Heart left ventricle (tissue), 16 donors: ENCODE measurements at regions not wholly inside any gene's neighbourhood (a gene's known extent, or its start where the extent isn't known, plus 50 kb on each side); places are given as distances from the start of the nearest gene placed in this dataset.

Experiments used
- ATAC-seq, 4 donors: fragments of 200-7000 bp; cut with Tn5 transposase; one replicate each; pipeline ENCODE4 v1.9.1; 2020 to 2022; ENCODE audit warnings: moderate library complexity in 4 of 4, mild to moderate bottlenecking in 3 of 4, moderate number of reproducible peaks in 1 of 4
- DNase-seq, 5 donors: peaks; one replicate each; pipeline ENCODE4 v3.0.0-alpha.2; 2020
- H3K27ac ChIP-seq, 12 donors: fragments of 200-600 bp; sonication (generic) in 4 of 12; one replicate each; pipeline versions ENCODE4 v1.5.0 to v1.8.0; 2016 to 2022; ENCODE audit warnings: mild to moderate bottlenecking in 2 of 12
- H3K27me3 ChIP-seq, 9 donors: fragments of 200-600 bp; sonication (generic) in 2 of 9; one replicate each; pipeline versions ENCODE4 v1.5.1 to v1.8.0; 2016 to 2022; ENCODE audit warnings: mild to moderate bottlenecking in 3 of 9
- H3K36me3 ChIP-seq, 9 donors: fragments of 200-600 bp; sonication (generic) in 2 of 9; one replicate each; pipeline versions ENCODE4 v1.5.0 to v1.8.0; 2018 to 2022; ENCODE audit warnings: mild to moderate bottlenecking in 2 of 9
- H3K4me1 ChIP-seq, 12 donors: fragments of 200-600 bp; sonication (generic) in 4 of 12; one replicate each; pipeline versions ENCODE4 v1.5.0 to v1.8.0; 2016 to 2022; ENCODE audit warnings: mild to moderate bottlenecking in 3 of 12
- H3K4me3 ChIP-seq, 12 donors: fragments of 200-600 bp; sonication (generic) in 4 of 12; one replicate each; pipeline versions ENCODE4 v1.5.0 to v1.8.0; 2017 to 2022; ENCODE audit warnings: mild to moderate bottlenecking in 9 of 12, moderate library complexity in 4 of 12
- H3K9me3 ChIP-seq, 12 donors: fragments of 200-600 bp; sonication (generic) in 4 of 12; one replicate each; pipeline versions ENCODE4 v1.5.0 to v1.8.0; 2016 to 2022; ENCODE audit warnings: mild to moderate bottlenecking in 1 of 12
- CTCF ChIP-seq, 12 donors: fragments of 200-600 bp; sonication (generic) in 4 of 12; IDR thresholded peaks; one replicate each; pipeline versions ENCODE4 v1.5.0 to v1.8.0; 2018 to 2022; ENCODE audit warnings: antibody characterized with exemption in 12 of 12, mild to moderate bottlenecking in 5 of 12
- POLR2A ChIP-seq, 2 donors: fragments of 450-650 bp; IDR thresholded peaks; one replicate each; pipeline ENCODE4 v1.6.1; 2017; ENCODE audit warnings: antibody characterized with exemption in 2 of 2, mild to moderate bottlenecking in 2 of 2, moderate library complexity in 2 of 2
- WGBS, 4 donors: extraction: QIAGEN DNeasy Blood & Tissue Kit in 2 of 4; methylation state at CpG; one replicate each; pipeline versions ENCODE4 v1.1.5 to v1.1.7; 2013 to 2018; 5-methylcytosine and 5-hydroxymethylcytosine counted together
- intact Hi-C, 10 donors: fragments of 100-400 bp; cut with DNase I; formaldehyde crosslinking; loops; one replicate each; pipeline versions ENCODE4 v1.11.1 to v1.14.2; 2022
- donor health status: ischemic (EF 13 %, LVEDD 7.1; RV severe dilation, severe dysfunction).
- donor health status: healthy with polysubstance abuse.
- donor health status: DM: no; HTN: yes; CAD: no.
- donor health status: DM: no; HTN: no; CAD: no.
- donor health status: ischemic (EF 25% LVEDD 6.9; RV normal size, moderate dysfunction).
- donor health status: ischemic (EF 25% LVEDD 5.7; RV mildly dilated, moderate dysfunction).
- donor health status: healthy.
- donor health status: DM: yes; HTN: yes; CAD: no.
- donor health status: ischemic (EF 35%, LVEDD 5.7; RV mildly dilated, moderate dysfunction).
- donor health status: nonischemic (EF 11% LVEDD 7.7; RV severe dilation, severe dysfunction).
- donor health status: DM: yes; HTN: yes; CAD: no.
- donor health status: PGD.
- donor health status: ischemic (EF 29% LVEDD 5.4; RV normal size, mild dysfunction).
- donor health status: nonischemic (EF 23%, LVEDD 6.1; RV moderate dilation, normal function).

DNA sequence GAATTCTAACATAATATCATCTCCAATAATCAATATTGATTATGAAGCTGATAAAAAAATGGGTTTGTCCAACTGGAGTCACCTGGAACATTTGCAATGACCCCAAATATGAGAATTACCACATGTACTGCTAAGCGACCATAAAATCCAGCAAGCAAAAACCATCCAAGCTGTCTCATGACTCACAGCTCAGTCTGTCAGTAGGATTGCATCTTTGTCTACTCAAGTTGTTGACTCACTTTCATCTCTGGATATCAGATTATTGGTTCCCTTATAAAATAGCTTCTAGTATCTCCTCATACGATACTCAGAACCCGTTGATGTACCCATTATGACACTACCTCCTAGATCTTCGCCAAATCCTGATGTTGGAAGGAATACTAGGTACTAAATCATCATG lies 209.8 kb upstream of the ATP11B start:
- ATAC-seq = no peak
- WGBS, 4 donors = 76 to 81% (median 79%) methylated on average over 4 of the region's 4 CpGs
- Histone ChIP-seq H3K36me3 (no peaks in the 10 kb centered on the region), H3K27ac (no peak overlapping the region), H3K27me3 (no peaks in the 10 kb centered on the region), H3K4me3 (no peak overlapping the region), H3K9me3 (peaks cover 0 to 3% (median 0%) of the 10 kb centered on the region in 12 donors), H3K4me1 (no peaks in the 10 kb centered on the region)
- no peak for DNase-seq
- intact Hi-C loops = no loop called here
- no peak for TF ChIP-seq CTCF (IDR thresholded peaks at IDR 0.05)
- no peak for TF ChIP-seq POLR2A (IDR thresholded peaks at IDR 0.05)

- Histone ChIP-seq H3K9me3 (peaks cover 0 to 10% (median 0%) of the 10 kb centered on the region in 12 donors), H3K4me1 (no peaks in the 10 kb centered on the region), H3K4me3 (no peak overlapping the region), H3K36me3 (no peaks in the 10 kb centered on the region), H3K27ac (no peak overlapping the region), H3K27me3 (no peaks in the 10 kb centered on the region)
- ATAC-seq (no peak), DNase-seq (no peak)
- intact Hi-C loops = no loop called here
- 69 to 80% (median 74%) methylated on average over 2 of the region's 2 CpGs for WGBS, 4 donors
- TF ChIP-seq CTCF (IDR thresholded peaks at IDR 0.05) = no peak
Measured at GRCh38 chr3:182585532-182586150, 207.7 kb upstream of the ATP11B start.

DNA sequence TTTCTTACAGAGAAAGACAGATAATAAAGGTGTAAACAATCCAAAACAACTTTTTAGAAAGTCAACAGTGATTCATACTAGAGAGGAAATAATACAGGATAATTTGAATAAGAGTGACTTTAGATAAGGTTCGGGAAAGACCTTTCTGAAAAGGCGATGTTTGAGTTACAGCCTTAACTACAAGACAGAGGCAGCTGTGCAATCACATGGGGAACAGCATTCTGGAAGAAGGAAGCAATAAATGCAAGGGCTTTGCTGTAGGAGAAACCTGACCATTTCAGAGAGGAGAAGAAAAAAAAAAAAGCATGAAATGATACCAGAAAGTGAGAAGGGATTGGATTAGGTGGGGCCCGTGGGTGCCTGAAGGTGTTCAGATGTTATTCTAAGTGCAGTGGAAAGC lies 200.6 kb upstream of the ATP11B start:
- Histone ChIP-seq H3K4me1 (no peaks in the 10 kb centered on the region), H3K27me3 (no peaks in the 10 kb centered on the region), H3K36me3 (no peaks in the 10 kb centered on the region), H3K27ac (no peak overlapping the region), H3K9me3 (peaks cover 0 to 10% (median 0%) of the 10 kb centered on the region in 12 donors), H3K4me3 (no peak overlapping the region)
- ATAC-seq (no peak), DNase-seq (no peak)
- no peak for TF ChIP-seq POLR2A (IDR thresholded peaks at IDR 0.05)
- TF ChIP-seq CTCF (IDR thresholded peaks at IDR 0.05) = no peak
- WGBS, 4 donors = 74 to 81% (median 76%) methylated on average over 3 of the region's 3 CpGs
- intact Hi-C loops = no loop called here

DNA sequence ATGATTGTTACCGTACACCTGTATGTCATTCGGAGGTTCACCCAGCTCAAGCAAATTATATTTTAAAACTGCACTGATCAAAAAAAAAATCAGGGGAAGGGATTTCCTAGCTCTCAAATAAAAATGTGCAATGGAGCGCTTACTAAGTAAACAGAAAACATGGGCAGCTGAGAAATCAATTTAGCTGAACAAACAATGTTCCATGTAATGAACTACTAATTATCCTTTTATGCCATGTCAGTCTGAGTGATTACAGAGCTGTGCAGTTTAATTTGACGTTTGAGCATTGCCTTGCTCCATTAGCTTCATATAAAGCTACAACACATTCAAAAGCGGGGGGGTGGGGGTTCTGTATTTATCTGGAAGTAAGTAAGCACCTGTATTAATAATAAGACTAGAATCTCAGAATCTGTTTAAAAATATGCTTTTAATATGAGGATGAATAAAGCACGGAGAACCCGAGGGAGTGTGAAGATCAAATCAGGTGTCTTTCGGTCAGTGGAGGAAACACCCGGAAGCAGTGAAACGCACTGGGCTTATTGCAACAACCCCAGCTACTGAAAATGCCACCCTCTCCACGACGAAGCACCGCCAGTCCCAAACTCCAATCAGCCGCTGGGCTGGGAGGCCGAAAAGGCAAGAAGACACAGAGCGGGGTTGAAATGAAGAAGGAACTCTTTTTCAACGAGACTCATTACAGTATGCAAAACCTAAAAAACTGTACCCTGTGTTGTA lies 196.5 kb upstream of the ATP11B start:
- DNase-seq = no peak
- intact Hi-C loops = no loop called here
- no peaks in the 10 kb centered on the region for H3K36me3 ChIP-seq
- H3K27me3 ChIP-seq = no peaks in the 10 kb centered on the region
- WGBS, 4 donors = 83 to 90% (median 86%) methylated on average over 17 of the region's 17 CpGs
- H3K4me1 ChIP-seq = no peaks in the 10 kb centered on the region
- no peak overlapping the region for H3K27ac ChIP-seq
- no peak for ATAC-seq
- no peaks in the 10 kb centered on the region for H3K9me3 ChIP-seq
- H3K4me3 ChIP-seq = no peak overlapping the region
- TF ChIP-seq POLR2A (IDR thresholded peaks at IDR 0.05) = no peak
